ENCODE measurements at regions not wholly inside any gene's neighbourhood (a gene's known extent, or its start where the extent isn't known, plus 50 kb on each side); places are given as distances from the start of the nearest gene placed in this dataset.

- H3K9me3 ChIP-seq (ENCODE audit: control insufficient read depth in 5 of 5, low read length in 5 of 5), result no peaks in the 10 kb centered on the region
- H3K4me3 ChIP-seq (ENCODE audit: low read depth in 1 of 5, low read length in 5 of 5), result no peak overlapping the region
- H3K27me3 ChIP-seq (ENCODE audit: control insufficient read depth in 5 of 5, insufficient read depth in 4 of 5, low read length in 5 of 5), result no peaks in the 10 kb centered on the region
- no peaks in the 10 kb centered on the region for H3K36me3 ChIP-seq (ENCODE audit: control insufficient read depth in 5 of 5, insufficient read depth in 5 of 5, low read length in 5 of 5)
- H3K9ac ChIP-seq (ENCODE audit: low read length in 5 of 5), result no peak overlapping the region
- H3K4me1 ChIP-seq (ENCODE audit: control insufficient read depth in 5 of 5, insufficient read depth in 5 of 5, low read length in 5 of 5), result peaks cover 0 to 22% (median 17%) of the 10 kb centered on the region in 5 donors
- H3K27ac ChIP-seq (ENCODE audit: low read depth, low read length), result no peak overlapping the region
These were observed 358.3 kb upstream of the BOD1L1 start for GRCh38 chr4:13985837-13986236.

GRCh38 chr4:13986548-13986947 is 359.0 kb upstream of the BOD1L1 start:
- H3K4me1 ChIP-seq (ENCODE audit: control insufficient read depth in 5 of 5, insufficient read depth in 5 of 5, low read length in 5 of 5), result peaks cover 0 to 22% (median 17%) of the 10 kb centered on the region in 5 donors
- H3K9ac ChIP-seq (ENCODE audit: low read length in 5 of 5), result no peak overlapping the region
- no peaks in the 10 kb centered on the region for H3K36me3 ChIP-seq (ENCODE audit: control insufficient read depth in 5 of 5, insufficient read depth in 5 of 5, low read length in 5 of 5)
- H3K4me3 ChIP-seq (ENCODE audit: low read depth in 1 of 5, low read length in 5 of 5), result no peak overlapping the region
- no peaks in the 10 kb centered on the region for H3K9me3 ChIP-seq (ENCODE audit: control insufficient read depth in 5 of 5, low read length in 5 of 5)
- no peak overlapping the region for H3K27ac ChIP-seq (ENCODE audit: low read depth, low read length)
- H3K27me3 ChIP-seq (ENCODE audit: control insufficient read depth in 5 of 5, insufficient read depth in 4 of 5, low read length in 5 of 5), result no peaks in the 10 kb centered on the region

GRCh38 chr4:13988353-13989305 is 361.1 kb upstream of the BOD1L1 start:
- Histone ChIP-seq H3K36me3 (ENCODE audit: control insufficient read depth in 5 of 5, insufficient read depth in 5 of 5, low read length in 5 of 5) (no peaks in the 10 kb centered on the region), H3K9ac (ENCODE audit: low read length in 5 of 5) (no peak overlapping the region), H3K27ac (ENCODE audit: low read depth, low read length) (peak overlapping the region; percentile 52), H3K4me3 (ENCODE audit: low read depth in 1 of 5, low read length in 5 of 5) (no peak overlapping the region), H3K27me3 (ENCODE audit: control insufficient read depth in 5 of 5, insufficient read depth in 4 of 5, low read length in 5 of 5) (no peaks in the 10 kb centered on the region), H3K9me3 (ENCODE audit: control insufficient read depth in 5 of 5, low read length in 5 of 5) (no peaks in the 10 kb centered on the region), H3K4me1 (ENCODE audit: control insufficient read depth in 5 of 5, insufficient read depth in 5 of 5, low read length in 5 of 5) (peaks cover 0 to 22% (median 17%) of the 10 kb centered on the region in 5 donors)

DNA sequence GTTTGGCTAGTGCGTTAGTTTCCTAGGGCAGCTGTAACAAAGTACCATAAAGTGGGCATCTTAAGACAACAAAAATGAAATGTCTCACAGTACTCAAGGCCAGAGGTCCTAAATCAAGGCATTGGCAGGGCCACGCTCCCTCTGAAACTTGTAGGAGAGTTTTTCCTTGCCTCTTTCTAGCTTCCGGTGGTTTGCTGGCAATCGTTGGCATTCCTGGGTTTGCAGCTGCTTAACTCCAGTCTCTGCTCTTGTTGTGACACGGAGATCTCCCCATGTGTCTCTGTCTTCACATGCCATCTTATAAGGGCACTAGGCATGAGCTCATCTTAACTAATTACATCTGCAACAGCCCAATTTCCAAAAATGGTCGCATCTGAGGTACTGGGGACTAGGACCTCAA is 362.0 kb upstream of the BOD1L1 start:
- H3K4me3 ChIP-seq (ENCODE audit: low read depth in 1 of 5, low read length in 5 of 5), result no peak overlapping the region
- H3K27me3 ChIP-seq (ENCODE audit: control insufficient read depth in 5 of 5, insufficient read depth in 4 of 5, low read length in 5 of 5), result no peaks in the 10 kb centered on the region
- H3K4me1 ChIP-seq (ENCODE audit: control insufficient read depth in 5 of 5, insufficient read depth in 5 of 5, low read length in 5 of 5), result peaks cover 0 to 22% (median 17%) of the 10 kb centered on the region in 5 donors
- no peaks in the 10 kb centered on the region for H3K36me3 ChIP-seq (ENCODE audit: control insufficient read depth in 5 of 5, insufficient read depth in 5 of 5, low read length in 5 of 5)
- no peaks in the 10 kb centered on the region for H3K9me3 ChIP-seq (ENCODE audit: control insufficient read depth in 5 of 5, low read length in 5 of 5)
- no peak overlapping the region for H3K27ac ChIP-seq (ENCODE audit: low read depth, low read length)
- no peak overlapping the region for H3K9ac ChIP-seq (ENCODE audit: low read length in 5 of 5)

- H3K36me3 ChIP-seq (ENCODE audit: control insufficient read depth in 5 of 5, insufficient read depth in 5 of 5, low read length in 5 of 5), result no peaks in the 10 kb centered on the region
- H3K27ac ChIP-seq (ENCODE audit: low read depth, low read length), result no peak overlapping the region
- no peak overlapping the region for H3K9ac ChIP-seq (ENCODE audit: low read length in 5 of 5)
- peaks cover 0 to 19% (median 17%) of the 10 kb centered on the region in 5 donors for H3K4me1 ChIP-seq (ENCODE audit: control insufficient read depth in 5 of 5, insufficient read depth in 5 of 5, low read length in 5 of 5)
- no peaks in the 10 kb centered on the region for H3K27me3 ChIP-seq (ENCODE audit: control insufficient read depth in 5 of 5, insufficient read depth in 4 of 5, low read length in 5 of 5)
- H3K9me3 ChIP-seq (ENCODE audit: control insufficient read depth in 5 of 5, low read length in 5 of 5), result no peaks in the 10 kb centered on the region
- H3K4me3 ChIP-seq (ENCODE audit: low read depth in 1 of 5, low read length in 5 of 5), result no peak overlapping the region
These were observed 363.4 kb upstream of the BOD1L1 start for GRCh38 chr4:13990596-13991589.

DNA sequence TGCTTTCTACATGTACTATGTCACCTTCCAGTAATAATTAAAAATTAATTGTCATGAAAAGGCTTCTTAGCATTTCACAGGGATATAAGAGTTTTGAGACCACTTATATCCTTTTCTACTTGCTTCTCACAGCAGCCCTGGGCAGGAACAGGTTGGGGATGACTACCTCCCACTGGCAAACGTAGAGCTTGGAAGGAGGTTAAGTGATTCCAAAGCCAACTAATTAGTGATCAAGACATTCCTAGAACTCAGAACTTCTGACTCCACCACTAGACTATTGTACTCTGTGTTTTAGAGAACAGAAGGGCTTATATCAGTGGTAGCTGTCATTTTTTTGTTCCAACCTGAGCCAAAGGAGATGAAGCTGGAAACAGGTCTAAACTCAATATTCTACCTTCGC is 364.5 kb upstream of the BOD1L1 start:
- no peak overlapping the region for H3K4me3 ChIP-seq (ENCODE audit: low read depth in 1 of 5, low read length in 5 of 5)
- no peak overlapping the region for H3K27ac ChIP-seq (ENCODE audit: low read depth, low read length)
- no peak overlapping the region for H3K9ac ChIP-seq (ENCODE audit: low read length in 5 of 5)
- H3K27me3 ChIP-seq (ENCODE audit: control insufficient read depth in 5 of 5, insufficient read depth in 4 of 5, low read length in 5 of 5), result no peaks in the 10 kb centered on the region
- peaks cover 0 to 19% (median 17%) of the 10 kb centered on the region in 5 donors for H3K4me1 ChIP-seq (ENCODE audit: control insufficient read depth in 5 of 5, insufficient read depth in 5 of 5, low read length in 5 of 5)
- H3K36me3 ChIP-seq (ENCODE audit: control insufficient read depth in 5 of 5, insufficient read depth in 5 of 5, low read length in 5 of 5), result no peaks in the 10 kb centered on the region
- no peaks in the 10 kb centered on the region for H3K9me3 ChIP-seq (ENCODE audit: control insufficient read depth in 5 of 5, low read length in 5 of 5)

GRCh38 chr4:13992975-13993520 is 365.5 kb upstream of the BOD1L1 start:
- Histone ChIP-seq H3K27ac (ENCODE audit: low read depth, low read length) (no peak overlapping the region), H3K36me3 (ENCODE audit: control insufficient read depth in 5 of 5, insufficient read depth in 5 of 5, low read length in 5 of 5) (no peaks in the 10 kb centered on the region), H3K4me3 (ENCODE audit: low read depth in 1 of 5, low read length in 5 of 5) (no peak overlapping the region), H3K4me1 (ENCODE audit: control insufficient read depth in 5 of 5, insufficient read depth in 5 of 5, low read length in 5 of 5) (peaks cover 0 to 17% (median 16%) of the 10 kb centered on the region in 5 donors), H3K9ac (ENCODE audit: low read length in 5 of 5) (no peak overlapping the region), H3K9me3 (ENCODE audit: control insufficient read depth in 5 of 5, low read length in 5 of 5) (no peaks in the 10 kb centered on the region), H3K27me3 (ENCODE audit: control insufficient read depth in 5 of 5, insufficient read depth in 4 of 5, low read length in 5 of 5) (no peaks in the 10 kb centered on the region)

GRCh38 chr4:13994016-13994415 is 366.5 kb upstream of the BOD1L1 start:
- H3K9me3 ChIP-seq (ENCODE audit: control insufficient read depth in 5 of 5, low read length in 5 of 5), result no peaks in the 10 kb centered on the region
- H3K27me3 ChIP-seq (ENCODE audit: control insufficient read depth in 5 of 5, insufficient read depth in 4 of 5, low read length in 5 of 5), result no peaks in the 10 kb centered on the region
- H3K36me3 ChIP-seq (ENCODE audit: control insufficient read depth in 5 of 5, insufficient read depth in 5 of 5, low read length in 5 of 5), result no peaks in the 10 kb centered on the region
- H3K27ac ChIP-seq (ENCODE audit: low read depth, low read length), result no peak overlapping the region
- H3K9ac ChIP-seq (ENCODE audit: low read length in 5 of 5), result no peak overlapping the region
- H3K4me3 ChIP-seq (ENCODE audit: low read depth in 1 of 5, low read length in 5 of 5), result no peak overlapping the region
- H3K4me1 ChIP-seq (ENCODE audit: control insufficient read depth in 5 of 5, insufficient read depth in 5 of 5, low read length in 5 of 5), result peaks cover 0 to 7% (median 6%) of the 10 kb centered on the region in 5 donors

DNA sequence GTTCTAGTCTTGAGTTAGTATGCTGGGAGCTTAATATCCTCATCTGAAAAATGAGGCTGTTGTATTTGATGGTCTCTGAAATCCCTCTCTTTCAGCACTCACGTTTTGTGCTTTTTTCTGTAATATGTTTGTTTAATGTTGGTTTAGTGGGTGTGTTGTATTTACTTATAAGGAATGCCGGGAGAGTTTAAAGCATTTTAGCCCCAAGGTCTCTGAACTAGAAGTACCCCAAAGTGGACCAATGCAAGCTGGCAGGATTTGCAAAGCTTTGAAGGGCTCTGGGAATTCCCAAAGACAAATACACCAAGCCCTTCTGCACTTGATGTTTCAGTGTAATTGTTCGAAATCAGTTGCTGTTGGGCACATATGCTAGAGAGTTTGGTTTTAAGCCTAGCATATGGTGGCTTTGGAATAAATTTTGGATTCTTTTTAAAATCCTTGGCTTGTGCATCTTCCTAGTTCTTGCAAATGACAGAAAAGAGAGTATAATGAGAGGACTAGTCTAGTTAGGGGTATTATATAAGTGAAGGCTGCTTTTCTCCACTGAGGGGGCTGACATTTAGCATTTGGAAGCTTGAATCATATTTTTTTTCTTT is 371.4 kb upstream of the BOD1L1 start:
- Histone ChIP-seq H3K4me1 (ENCODE audit: control insufficient read depth in 5 of 5, insufficient read depth in 5 of 5, low read length in 5 of 5) (no peaks in the 10 kb centered on the region), H3K36me3 (ENCODE audit: control insufficient read depth in 5 of 5, insufficient read depth in 5 of 5, low read length in 5 of 5) (no peaks in the 10 kb centered on the region), H3K9me3 (ENCODE audit: control insufficient read depth in 5 of 5, low read length in 5 of 5) (peaks cover 0 to 13% (median 8%) of the 10 kb centered on the region in 5 donors), H3K4me3 (ENCODE audit: low read depth in 1 of 5, low read length in 5 of 5) (no peak overlapping the region), H3K27ac (ENCODE audit: low read depth, low read length) (no peak overlapping the region), H3K27me3 (ENCODE audit: control insufficient read depth in 5 of 5, insufficient read depth in 4 of 5, low read length in 5 of 5) (no peaks in the 10 kb centered on the region), H3K9ac (ENCODE audit: low read length in 5 of 5) (no peak overlapping the region)

All from subcutaneous abdominal adipose tissue (tissue), 5 donors.